Tongue (tissue), 1 donor: ENCODE measurements at regions not wholly inside any gene's neighbourhood (a gene's known extent, or its start where the extent isn't known, plus 50 kb on each side); places are given as distances from the start of the nearest gene placed in this dataset.
"Not testable (repeated sequence)": the region's sequence is repeated elsewhere in the genome, so short reads cannot be mapped to it uniquely, and the experiment has no call there.

ENCODE experiments used
- DNase-seq: peaks from one replicate; pipeline ENCODE4 v3.0.0-alpha.2; 2015

DNA sequence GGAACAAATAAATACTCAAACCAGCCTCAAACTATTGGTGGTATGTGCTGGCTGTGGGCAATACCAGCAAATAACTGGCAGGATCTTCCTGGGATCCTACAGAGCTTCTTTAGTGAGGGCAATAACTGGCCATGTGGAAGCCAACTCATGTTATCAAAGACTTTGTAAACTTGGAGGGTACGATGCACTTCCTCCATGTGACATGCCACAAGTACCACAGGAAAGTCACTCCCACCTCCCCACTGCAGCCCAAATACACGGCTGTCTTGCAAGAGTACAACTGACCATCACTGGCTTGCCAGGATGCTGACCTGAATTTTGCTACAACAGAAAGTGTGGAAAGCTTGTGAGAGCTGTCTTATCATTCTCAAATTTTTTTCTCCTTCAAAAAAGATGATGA, 93.3 kb upstream of the MAML3 start:
- DNase-seq = no peak

DNA sequence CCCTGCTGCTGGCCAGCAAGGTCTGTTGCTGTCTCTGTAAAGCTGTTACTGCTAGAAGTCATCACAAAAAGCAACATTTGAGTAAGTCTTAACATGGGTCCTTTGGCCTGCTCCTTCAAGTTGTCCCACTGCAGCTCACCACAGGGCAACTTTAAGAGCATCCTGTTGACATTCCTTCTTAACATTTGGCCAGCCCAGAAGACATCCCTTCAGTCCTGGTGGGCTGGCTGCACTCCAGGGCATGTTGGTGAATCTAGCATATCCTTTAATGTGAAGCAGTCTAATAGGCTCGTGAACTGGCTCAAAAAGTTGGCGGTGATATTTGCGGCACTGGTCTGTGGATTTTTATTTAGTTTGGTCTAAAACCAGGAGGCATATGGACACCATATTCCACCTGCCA, 92.2 kb upstream of the MAML3 start:
- no peak for DNase-seq

DNA sequence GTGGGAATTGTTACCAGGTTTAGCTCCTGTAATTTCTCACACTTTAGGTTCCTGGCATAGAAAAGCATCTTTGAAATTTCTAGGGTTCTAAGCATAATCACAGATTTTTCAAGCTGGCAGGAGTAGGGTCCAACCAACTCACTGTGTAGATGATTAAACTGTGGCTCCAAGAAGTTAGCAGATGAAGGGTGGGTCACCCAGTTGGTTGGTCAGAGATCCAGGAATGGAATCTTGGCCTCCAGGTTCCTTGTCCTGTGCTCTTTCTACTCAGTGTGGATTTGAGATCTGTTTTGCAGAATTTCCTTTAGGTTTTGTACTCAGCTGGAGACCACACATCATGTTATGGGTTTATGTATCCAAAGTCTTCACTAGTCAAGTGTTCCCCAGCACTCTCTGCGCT, 90.3 kb upstream of the MAML3 start:
- no peak for DNase-seq

DNA sequence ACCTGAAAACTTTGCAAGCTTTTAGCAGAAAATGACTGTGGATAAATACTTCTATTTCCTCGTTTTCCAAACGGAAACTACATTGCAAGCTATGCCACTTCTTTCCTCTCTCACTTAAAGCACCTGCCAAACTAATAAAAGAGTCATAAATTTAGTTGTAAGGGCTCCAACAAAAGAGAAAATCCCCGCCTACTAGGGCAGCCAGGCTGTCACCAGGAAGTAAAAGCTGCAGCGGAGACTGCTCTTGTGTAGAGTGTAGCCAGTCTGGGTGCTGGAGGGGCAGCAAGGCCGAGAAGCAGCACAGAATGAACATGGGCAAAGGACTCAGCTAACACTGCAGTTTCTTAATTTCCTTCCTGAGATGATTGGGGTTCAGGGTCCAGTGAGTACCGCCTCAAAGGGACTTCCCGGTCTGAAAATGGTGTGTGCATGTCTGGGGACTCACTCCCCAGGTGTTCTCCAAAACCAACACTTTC, 89.3 kb upstream of the MAML3 start:
- no peak for DNase-seq

DNA sequence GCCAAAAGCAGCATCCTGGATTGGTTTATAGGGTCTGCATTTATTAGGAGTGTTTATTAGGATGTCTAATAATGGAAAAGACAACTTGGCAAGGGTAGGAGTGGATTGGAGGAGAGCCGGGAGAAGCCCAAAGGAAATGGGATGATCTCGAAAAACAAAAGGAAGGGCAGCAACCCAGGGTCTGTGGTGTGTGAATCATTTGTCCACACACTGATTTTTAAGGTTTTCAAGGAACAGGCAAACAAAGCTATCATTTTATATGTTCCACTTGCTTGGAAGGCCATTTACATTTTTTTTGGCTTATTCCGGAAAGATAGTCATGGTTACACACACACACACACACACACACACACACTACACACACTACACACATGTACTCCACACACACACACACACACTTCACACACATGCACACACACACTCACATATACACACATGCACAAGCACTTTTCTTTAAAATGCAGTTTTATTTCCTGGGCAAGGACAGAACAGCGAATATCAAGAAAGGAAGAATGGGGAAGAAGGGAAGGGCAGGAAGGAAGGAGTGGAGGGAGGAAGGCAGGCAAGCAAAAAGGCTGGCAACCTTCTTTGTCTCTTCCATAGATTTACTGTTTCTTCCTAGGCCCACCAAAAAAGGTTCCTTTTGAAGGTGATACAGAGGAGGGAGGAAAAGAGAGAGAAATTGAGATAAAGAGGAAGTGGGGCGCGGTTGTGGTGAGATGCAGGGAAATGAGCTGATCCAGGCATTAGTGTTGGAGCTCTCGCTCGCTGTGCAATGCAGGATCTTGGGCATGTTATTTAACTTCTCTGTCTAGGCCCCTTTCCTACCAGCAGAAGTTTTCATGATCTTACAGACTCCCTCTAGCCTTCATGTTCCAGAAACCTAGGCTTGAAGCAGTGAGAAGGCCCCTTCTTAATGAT, 88.6 kb upstream of the MAML3 start:
- DNase-seq = no peak

DNA sequence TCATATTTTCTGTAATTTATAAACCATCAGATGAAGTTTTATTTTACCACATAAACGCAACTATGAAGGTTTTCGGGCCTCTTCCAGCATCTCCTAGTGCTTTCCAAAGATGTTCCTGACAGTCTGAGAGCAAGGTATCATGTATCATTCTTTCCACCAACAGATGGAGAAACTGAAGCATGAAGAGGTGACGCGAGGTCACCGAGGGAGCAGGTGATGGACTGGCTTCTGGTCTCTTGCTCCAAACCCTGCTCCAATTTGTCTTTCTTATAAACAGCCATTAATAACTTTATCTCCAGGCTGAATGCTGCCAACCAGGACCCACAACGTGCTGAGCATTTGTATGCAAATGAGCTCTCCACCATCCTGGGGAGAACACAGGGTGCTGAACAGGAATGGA, 86.3 kb upstream of the MAML3 start:
- no peak for DNase-seq

DNA sequence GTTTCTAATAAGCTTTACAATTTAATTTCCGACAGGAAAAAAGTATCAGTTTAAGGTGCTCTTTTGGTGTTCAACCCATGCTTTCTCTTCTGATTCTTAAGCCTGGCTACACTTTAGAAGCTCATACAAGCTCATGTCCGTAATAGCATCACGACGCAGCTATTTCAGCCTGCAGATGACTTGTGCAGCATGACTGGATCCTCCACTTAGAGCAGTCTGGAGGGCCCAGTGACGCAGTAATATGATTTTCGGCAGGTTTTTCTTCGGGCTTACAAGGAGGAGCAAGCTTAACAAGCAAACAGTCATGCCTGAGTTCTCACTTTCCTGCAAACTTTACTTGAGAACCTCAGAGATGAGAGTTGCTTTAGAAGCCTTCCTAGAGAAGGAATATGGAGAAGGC, 85.3 kb upstream of the MAML3 start:
- peak; percentile 56 for DNase-seq

DNA sequence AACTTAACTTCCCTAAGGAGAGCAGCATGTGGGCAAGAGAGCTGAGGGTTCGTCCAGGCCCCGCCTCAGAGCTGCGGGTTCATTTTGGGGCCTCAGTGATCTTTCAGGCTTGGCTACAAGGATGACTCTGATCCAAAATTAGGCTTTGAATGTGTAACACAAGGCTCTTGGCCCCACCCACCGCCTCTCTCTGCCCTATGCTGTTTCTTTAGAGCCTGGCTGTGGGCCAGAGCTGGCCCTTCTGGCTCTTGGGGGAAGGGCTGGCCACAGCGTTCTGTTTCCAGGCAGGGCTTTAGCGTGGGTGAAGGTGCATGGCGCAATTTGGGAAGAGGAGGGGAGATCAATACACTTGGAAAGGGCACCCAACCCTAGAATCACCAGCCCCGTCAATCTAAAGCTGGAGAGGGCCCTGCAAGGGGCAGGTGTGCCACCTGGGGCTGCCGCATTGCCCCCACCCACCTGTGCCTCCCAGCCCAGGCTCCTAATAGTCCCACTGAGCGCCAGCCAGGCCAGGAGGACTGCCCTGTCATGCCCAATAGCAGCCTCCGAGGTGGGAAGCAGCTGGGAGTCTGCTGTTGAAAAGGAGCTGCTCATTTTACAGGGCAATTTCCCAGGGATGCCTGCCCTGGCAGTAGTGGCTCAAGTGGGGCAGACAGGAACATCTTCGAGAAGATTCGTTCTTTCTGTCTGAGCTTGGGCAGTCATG, 84.5 kb upstream of the MAML3 start:
- DNase-seq = peak; percentile 95

DNA sequence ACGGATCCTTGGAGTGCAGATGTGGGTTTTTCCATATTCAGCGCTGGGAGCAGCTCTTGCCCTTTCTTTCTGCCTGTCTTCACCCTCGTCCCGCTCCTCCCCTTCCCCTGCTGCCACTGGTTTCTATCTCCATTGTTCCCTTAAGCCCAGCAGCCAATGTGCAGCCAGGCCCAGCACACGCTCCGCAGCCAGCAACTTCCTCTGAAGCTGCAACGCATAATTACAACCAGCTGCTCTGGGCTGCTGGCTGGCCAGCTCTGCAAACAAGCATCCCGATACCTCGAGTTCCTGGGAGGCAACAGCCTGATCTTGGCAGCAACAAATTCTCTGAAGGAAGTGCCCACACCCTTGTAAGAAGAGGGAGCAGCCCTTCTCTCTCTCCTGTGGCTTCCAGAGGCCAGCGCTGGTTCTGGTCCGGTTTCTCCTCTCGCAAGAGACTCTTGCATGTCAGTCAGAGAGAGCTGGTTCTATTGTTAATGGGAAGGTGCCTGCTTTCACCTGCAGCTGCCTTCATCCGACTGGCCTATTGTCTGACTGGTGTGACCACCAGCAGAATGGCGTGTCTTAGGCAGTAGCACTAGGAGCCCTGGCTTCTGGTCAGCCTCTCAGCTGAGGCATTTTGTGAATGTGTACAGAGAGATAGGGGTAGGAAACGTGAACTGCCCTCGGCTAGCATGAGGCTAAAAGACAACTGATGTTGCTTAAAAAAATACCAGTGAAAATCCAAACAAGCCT, 83.8 kb upstream of the MAML3 start:
- DNase-seq = peak; percentile 96

DNA sequence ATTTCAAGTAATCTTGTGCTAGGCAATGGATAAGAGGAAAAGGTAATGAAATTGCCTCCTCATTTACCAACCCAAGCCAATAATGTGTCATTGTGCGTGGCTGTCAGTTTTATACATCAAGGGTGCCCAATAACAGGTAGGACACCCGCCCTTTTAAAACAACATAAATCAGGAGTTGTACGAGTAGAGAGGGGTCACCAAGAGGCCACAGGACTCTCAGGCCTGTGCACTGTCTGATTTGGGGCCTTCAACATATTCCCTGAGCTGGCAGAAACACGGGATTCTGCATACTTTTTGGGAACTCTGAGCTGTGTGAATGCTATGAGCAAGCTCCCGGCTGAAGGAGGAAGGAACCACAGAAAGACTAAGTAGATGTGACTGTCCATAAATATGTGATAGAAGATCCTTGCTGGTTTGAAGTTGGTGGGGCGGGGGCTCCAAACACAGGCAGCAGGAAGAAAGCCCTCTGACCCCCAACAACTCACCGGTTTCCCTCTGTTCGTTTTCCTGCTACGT, 82.7 kb upstream of the MAML3 start:
- DNase-seq = no peak

DNA sequence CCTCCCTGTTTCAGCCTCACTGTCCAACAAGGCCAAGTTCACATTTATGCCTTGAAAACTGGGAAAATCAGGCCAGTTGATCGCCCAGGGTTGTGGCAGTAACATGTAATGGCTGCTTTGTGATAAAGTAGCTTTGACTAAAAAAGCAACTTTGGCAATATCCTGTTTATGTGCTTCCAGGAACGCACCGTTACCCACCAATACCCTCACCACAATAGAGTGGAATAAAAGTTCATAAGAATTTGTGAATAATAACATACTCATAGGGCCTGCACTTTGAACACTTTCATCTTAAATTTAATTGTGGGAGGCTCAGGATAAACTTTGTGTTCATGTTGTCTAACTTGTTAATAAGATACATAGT, 80.7 kb upstream of the MAML3 start:
- no peak for DNase-seq

DNA sequence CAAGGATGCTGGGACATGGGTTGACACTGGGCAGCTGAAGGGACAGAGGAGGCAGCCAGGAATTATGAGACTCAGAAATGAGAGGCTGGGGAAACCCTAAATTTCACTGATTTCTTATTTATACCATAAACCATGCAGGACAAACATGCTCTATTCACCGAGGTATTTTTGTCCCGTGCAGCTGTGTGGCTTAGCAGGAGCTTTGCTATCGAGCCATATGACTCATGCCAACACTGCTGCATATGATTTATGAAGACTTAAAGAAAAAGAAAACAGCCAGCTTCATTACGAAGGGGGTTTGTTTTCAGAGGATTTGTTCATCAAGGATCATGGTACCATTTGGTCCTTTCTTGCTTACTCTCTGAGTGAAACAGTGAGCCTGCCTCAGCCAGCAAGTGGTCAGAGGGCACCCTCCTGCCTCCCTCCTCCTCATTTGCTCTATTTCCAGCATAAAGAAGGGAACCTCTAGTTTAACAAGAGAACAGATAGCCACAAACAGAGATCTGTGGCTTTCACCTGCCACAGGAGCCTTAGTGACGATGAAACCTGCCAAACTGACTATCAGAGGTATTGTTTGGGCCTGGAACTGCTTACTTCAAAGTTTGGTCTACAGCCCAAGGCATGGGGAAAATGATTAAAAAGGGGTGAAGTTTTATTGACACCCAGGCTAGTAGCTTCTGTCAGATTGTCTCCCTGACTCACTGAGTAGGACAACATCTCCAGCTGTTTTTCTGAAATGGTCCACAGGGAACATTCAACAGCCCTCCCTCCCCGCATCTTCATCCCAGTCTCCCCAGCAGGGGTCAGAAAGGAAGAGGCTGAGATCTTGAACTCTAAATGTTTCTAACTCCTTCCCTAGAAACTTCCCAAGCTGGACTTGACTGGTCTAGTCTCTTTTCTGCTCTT, 80.1 kb upstream of the MAML3 start:
- DNase-seq = peak; percentile 79

DNA sequence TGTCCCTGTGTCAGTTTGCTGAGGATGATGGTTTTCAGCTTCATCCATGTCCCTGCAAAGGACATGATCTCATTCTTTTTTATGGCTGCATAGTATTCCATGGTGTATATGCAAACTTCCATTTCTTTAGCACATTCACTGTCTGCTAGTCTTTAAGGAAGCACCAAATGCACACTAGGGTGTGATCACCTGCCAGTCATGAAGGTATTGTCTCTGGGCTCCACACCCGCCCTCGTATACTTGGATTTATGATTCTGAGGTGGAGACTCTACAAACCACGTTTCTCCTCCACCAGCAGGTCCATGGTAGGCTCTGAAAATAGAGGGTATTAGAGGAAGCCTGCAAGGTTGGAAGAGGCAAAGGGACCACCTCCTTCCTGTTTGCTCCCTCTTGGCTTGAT, 75.9 kb upstream of the MAML3 start:
- DNase-seq = no peak

DNA sequence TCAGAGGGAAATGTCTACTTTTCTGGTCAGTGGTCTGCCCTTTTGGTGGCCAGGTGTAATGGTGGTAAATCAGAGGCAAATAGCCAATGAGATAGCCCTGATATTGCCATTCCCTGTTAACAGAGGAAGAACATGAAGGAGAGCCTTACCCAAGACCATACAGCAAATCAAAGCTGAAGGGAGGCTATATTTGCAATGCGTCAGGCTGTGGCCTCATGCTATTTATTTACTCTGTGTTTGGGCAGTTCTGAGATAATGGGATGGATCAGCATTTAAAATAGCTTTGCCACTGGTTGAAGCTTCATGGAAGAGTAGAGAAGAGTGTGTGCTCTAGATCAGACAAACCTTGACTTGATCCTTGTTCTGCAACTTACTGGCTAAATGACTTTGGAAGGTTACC, 73.3 kb upstream of the MAML3 start:
- no peak for DNase-seq

DNA sequence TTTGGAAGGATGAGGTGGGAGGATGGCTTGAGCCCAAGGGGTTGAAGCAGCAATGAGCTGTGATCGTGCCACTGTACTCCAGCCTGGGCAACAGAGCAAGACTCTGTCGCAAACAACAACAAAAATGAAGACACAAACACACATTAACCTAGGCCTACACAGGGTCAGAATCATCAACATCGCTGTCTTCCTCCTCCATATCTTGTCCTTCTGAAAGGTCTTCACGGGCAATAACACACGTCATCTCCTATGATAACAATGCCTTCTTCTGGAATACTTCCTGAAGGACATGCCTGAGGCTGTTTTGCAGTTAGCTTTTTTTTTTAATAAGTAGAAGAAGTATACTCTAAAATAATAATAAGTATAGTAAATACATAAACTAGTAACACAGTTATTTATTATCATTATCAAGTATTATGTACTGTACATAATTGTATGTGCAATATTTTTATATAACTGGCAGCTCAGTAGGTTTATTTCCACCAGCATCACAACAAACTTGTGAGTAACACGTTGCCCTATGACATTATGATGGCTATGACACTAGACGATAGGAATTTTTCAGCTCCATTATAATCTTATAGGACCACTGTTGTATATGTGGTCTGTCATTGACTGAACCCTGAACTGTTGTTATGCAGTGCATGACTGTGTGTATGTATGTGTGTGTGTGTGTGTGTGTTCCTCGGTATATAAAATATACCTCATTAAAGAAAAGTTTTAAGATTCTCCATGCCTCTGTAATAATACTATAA, 69.2 kb upstream of the MAML3 start:
- no peak for DNase-seq

DNA sequence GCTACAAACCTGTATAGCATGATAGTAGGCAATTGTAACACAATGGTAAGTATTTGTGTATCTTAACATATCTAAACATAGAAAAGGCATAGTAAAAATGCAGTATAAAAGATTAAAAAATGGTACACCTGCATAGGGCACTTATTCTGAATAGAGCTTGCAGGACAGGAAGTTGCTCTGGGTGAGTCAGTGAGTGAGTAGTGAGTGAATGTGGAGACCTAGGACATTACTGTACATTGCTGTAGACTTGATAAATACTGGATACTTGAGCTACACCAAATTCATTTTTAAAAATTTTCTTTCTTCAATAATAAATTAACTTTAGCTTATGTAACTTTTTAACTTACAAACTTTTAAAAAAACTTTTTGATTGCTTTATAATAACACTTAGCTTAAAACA, 68.2 kb upstream of the MAML3 start:
- no peak for DNase-seq

DNA sequence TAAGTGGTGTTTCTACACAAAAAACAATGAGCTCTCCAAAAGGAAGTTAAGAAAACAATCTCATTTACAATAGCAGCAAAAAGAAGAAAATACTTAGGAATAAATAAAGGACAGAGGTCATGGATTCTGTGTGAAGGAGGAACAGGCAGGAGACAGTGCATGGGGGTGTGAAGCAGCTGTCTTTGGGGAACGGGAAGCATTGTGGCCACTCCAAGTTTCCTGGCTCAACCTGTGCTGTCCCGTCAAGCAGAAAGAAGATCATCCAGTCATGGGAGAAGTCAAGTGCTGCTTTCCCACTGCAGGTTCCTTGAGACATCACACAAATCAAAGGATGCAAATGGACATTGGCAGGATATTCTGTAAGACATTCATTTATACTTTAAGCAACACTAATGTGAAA, 66.1 kb upstream of the MAML3 start:
- no peak for DNase-seq

DNA sequence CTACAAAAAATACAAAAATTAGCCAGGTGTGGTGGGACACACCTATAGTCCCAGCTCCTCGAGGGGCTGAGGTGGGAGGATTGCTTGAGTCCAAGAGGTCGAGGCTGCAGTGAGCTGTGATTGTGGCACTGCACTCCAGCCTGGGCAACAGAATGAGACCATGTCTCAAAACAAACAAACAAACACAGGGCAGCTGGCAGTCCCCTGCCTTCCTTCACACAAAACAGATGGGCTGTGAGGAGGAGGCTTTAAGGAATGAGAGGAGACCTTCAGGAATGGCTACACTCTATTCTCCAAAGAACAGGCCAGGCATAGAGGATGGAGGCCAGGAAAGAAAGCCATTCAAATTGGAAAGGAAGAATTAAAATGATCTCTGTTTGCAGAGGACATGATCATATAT, 65.6 kb upstream of the MAML3 start:
- DNase-seq = no peak

DNA sequence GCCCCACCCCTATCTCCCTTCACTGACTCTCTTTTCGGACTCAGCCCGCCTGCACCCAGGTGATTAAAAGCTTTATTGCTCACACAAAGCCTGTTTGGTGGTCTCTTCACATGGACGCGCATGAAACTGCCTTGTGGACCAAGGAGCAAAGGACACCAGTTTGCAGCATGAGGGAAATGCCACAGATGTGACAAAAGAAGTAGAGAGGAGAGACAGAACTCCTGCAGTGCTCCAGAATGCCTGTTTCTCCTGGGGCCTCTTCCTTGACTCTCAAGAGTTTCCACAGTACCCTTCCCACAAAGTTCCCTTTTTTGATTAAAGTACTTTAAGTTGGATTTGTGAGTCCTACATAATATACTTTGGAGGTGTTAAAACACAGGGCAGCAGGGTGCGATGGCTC, 65.1 kb upstream of the MAML3 start:
- not testable (repeated sequence) for DNase-seq

DNA sequence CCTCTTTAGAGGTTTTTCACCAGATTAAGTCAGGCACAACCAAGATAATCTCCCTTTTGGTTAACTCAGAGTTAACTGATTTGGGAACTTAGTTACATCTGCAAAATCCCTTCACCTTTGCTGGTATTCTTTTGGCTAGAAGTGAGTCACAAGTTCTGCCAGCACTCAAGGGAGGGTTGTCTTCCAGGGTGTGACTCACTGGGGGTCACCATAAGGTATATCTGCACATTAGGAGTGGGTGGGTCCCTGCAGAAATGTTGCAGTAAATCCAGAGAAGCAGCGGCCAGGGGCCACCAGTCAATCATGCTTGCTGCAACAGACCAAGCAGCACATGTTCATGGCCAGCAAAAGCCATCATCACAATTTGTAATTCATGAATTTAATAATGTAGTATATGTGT, 59.8 kb upstream of the MAML3 start:
- DNase-seq = no peak

DNA sequence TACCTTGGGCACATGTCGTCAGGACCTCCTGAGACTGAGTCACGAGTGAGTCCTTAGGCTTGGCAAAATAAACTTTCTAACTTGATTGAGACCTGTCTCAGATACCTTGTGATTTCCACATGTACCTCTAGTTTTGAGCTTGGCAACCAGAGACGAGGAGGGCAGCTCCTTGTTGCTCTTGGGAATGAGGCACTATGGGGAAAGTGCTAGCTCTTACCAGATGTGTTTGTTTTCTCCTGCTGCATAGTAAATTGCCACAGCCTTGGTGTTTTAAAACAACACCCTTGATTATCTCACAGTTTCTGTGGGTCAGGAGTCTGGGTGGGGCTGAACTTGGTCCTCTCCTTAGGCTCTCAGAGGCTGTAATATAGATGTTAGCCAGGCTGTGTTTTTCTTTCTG, 59.1 kb upstream of the MAML3 start:
- DNase-seq = no peak
